BLaER1 (cell line): ENCODE measurements at regions not wholly inside any gene's neighbourhood (a gene's known extent, or its start where the extent isn't known, plus 50 kb on each side); places are given as distances from the start of the nearest gene placed in this dataset.
A peak's percentile ranks its signal among the peaks of the same experiment; 100 is the strongest.

ENCODE experiments used
- H3K27ac ChIP-seq: shearing (Covaris generic); formaldehyde crosslinking; 2 replicates; pipeline ENCODE4 v1.8.1; 2022
- H3K27me3 ChIP-seq: shearing (Covaris generic); formaldehyde crosslinking; 2 replicates; pipeline ENCODE4 v1.8.1; 2022
- H3K36me3 ChIP-seq: shearing (Covaris generic); formaldehyde crosslinking; 2 replicates; pipeline ENCODE4 v1.8.1; 2022
- H3K4me1 ChIP-seq: shearing (Covaris generic); formaldehyde crosslinking; 2 replicates; pipeline ENCODE4 v1.8.1; 2022
- H3K4me2 ChIP-seq: shearing (Covaris generic); formaldehyde crosslinking; 2 replicates; pipeline ENCODE4 v1.8.1; 2022
- H3K4me3 ChIP-seq: shearing (Covaris generic); formaldehyde crosslinking; 2 replicates; pipeline ENCODE4 v1.8.1; 2022
- H3K9ac ChIP-seq: shearing (Covaris generic); formaldehyde crosslinking; 2 replicates; pipeline ENCODE4 v1.8.1; 2022
- H3K9me3 ChIP-seq: shearing (Covaris generic); formaldehyde crosslinking; 2 replicates; pipeline ENCODE4 v1.8.1; 2022
- H4K20me1 ChIP-seq: shearing (Covaris generic); formaldehyde crosslinking; 2 replicates; pipeline ENCODE4 v1.8.1; 2022
- Cebpa-rat ChIP-seq: shearing (Covaris generic); IDR thresholded peaks from 2 replicates; pipeline ENCODE4 v1.8.1; 2022

DNA sequence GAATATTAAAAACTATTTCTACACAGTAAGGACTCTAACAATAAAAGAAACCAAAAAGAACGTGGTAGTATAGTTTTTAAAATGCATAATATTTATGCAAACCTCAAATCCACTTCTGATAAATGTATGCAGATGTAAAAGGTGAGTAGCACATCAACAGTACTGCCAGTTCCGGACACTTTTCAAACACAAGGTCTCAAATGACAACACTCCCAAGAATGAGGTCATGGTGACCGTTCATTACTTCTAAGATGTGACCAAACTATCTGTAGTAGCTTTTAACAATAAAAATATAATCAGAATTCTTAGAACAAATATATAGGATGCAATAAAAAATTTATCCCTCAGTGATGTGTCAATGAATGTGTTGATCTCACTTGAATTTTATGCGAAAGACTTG, 238.7 kb upstream of the NREP start:
- H3K27me3 ChIP-seq, result no peaks in the 10 kb centered on the region
- no peak for TF ChIP-seq Cebpa-rat
- H3K27ac ChIP-seq, result no peak overlapping the region
- H3K36me3 ChIP-seq, result no peaks in the 10 kb centered on the region
- H3K4me3 ChIP-seq, result no peak overlapping the region
- H3K9me3 ChIP-seq, result peaks cover 9% of the 10 kb centered on the region; the same call in 1 of the 2 replicates
- H3K9ac ChIP-seq, result no peak overlapping the region
- H4K20me1 ChIP-seq, result no peaks in the 10 kb centered on the region
- H3K4me2 ChIP-seq, result no peak overlapping the region
- H3K4me1 ChIP-seq, result no peaks in the 10 kb centered on the region

DNA sequence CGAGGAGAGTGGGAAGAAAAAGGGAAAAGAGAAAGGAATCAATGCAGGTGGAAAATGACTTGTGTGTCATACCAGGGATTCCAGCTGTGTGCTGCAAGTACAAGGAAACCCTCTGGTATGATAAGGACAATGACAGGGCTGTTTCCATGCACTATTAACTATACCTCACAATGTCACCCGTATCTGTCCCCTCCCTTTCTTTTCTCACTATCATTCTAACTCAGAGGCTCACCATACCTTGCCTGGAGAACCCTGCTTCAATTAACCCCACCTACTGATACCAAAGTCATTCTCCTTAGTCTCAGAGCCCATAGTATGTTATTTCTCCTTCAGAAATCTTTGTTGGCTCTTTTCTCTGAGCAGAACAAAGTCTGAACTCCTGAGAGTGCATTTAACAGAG, 236.2 kb upstream of the NREP start:
- no peaks in the 10 kb centered on the region for H3K4me1 ChIP-seq
- peaks cover 9% of the 10 kb centered on the region; the same call in 1 of the 2 replicates for H3K9me3 ChIP-seq

DNA sequence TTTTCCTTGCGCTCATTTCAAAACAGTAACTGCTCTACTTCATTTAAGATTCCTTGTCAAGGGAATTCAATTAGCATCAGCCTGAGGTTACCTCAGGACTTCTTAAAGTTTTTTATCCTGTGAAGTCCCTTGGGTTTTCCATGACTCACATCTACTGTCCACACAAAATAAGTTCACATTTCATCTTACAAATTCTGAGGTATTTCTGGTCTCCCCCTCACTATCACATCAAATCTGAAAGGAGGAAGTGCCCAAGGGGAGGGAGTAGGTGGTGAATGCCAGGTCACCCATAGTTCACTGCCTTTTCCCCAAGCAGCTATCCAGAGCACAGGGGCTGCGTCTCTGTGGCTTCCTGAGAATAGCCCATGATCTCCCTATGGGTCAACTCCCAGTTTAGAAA, 227.1 kb upstream of the NREP start:
- Histone ChIP-seq H3K36me3 (no peaks in the 10 kb centered on the region), H3K9me3 (no peaks in the 10 kb centered on the region), H3K27me3 (no peaks in the 10 kb centered on the region), H3K4me2 (peak overlapping the region; percentile 26), H4K20me1 (no peaks in the 10 kb centered on the region), H3K4me1 (peaks cover 9% of the 10 kb centered on the region), H3K4me3 (no peak overlapping the region), H3K27ac (no peak overlapping the region), H3K9ac (no peak overlapping the region)
- TF ChIP-seq Cebpa-rat, result no peak

More for the DNA sequence above, 236.2 kb upstream of the NREP start:
- no peak overlapping the region for H3K4me2 ChIP-seq
- no peak overlapping the region for H3K9ac ChIP-seq
- no peaks in the 10 kb centered on the region for H4K20me1 ChIP-seq
- H3K4me3 ChIP-seq, result no peak overlapping the region
- no peaks in the 10 kb centered on the region for H3K27me3 ChIP-seq
- H3K36me3 ChIP-seq, result no peaks in the 10 kb centered on the region
- no peak for TF ChIP-seq Cebpa-rat
- no peak overlapping the region for H3K27ac ChIP-seq

DNA sequence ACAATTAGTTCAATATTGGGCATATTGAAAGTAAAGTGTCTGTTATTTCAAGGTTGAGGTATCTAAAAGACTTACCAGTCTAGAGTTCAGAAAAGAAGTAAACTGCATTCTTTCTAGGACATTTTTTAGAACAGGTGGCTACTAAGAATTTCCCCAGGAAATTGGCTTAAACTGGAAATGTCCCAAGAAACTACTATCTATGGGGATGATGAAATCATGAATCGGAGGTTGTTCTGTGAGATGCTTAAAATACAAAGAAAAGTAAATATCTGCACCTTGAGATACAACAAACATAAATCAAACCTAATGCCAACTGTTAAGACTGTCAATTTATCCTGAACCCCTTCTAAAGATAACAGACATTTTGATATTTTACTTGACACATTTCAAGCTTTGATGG, 226.5 kb upstream of the NREP start:
- no peaks in the 10 kb centered on the region for H3K9me3 ChIP-seq
- H3K4me3 ChIP-seq, result no peak overlapping the region
- H3K27me3 ChIP-seq, result no peaks in the 10 kb centered on the region
- H3K27ac ChIP-seq, result no peak overlapping the region
- H3K4me1 ChIP-seq, result peaks cover 9% of the 10 kb centered on the region
- no peaks in the 10 kb centered on the region for H4K20me1 ChIP-seq
- H3K4me2 ChIP-seq, result no peak overlapping the region
- no peaks in the 10 kb centered on the region for H3K36me3 ChIP-seq
- TF ChIP-seq Cebpa-rat, result no peak
- H3K9ac ChIP-seq, result no peak overlapping the region

DNA sequence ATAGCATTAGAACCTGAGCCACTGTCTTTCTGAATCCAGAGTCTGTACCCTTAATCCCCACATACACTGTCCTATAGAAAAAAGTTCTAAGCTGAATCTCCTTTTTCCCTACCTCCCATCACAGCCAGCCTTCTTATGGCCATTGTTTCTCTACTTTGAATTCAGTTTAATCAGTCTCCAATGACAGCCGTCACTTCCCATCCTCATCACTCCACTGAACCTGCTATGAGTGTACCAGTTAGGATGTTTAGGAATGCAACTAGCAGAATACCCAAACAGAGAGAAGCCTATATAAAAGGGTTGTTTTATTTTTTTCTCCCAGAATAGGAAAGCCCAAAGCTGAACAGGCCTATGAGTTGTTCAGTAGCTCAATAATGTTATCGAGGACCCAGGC, 220.4 kb upstream of the NREP start:
- no peak overlapping the region for H3K27ac ChIP-seq
- TF ChIP-seq Cebpa-rat, result no peak
- H3K4me2 ChIP-seq, result no peak overlapping the region
- H3K4me1 ChIP-seq, result no peaks in the 10 kb centered on the region
- H3K4me3 ChIP-seq, result no peak overlapping the region
- H4K20me1 ChIP-seq, result no peaks in the 10 kb centered on the region
- H3K9me3 ChIP-seq, result no peaks in the 10 kb centered on the region
- H3K36me3 ChIP-seq, result no peaks in the 10 kb centered on the region
- no peaks in the 10 kb centered on the region for H3K27me3 ChIP-seq
- no peak overlapping the region for H3K9ac ChIP-seq

DNA sequence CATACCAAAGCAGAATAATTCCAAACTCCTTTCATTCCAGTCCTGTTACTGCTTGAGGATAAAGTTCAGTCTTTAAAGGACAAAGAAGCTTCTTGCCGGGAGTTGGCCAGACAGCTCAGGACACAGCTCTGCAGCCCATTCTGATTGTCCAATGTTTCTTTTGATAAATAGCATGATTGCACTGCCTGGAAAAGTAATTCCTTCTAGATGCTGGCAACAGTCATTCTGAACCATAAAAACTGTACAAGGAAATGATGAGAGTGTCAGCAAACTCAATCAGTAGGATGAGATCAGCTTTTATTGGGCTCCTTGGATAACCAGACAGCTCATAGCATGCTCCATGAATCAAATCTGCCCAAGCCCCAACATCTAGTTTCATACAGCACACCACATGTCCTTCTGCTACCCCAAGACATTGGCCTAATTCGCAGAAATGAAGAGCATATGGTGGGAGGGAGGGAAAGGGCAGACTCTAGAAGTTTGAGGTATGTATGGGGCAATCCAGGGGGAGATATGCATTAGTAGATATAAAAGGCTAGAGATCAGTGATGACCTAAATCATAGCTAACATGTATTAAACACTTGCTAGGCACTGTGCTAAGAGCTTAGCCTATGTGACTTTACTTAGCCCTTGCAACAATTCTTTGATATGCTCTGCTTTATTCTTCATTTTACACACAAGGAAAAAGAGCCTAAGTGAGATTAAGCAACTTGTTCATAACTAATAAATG, 219.9 kb upstream of the NREP start:
- TF ChIP-seq Cebpa-rat, result no peak

DNA sequence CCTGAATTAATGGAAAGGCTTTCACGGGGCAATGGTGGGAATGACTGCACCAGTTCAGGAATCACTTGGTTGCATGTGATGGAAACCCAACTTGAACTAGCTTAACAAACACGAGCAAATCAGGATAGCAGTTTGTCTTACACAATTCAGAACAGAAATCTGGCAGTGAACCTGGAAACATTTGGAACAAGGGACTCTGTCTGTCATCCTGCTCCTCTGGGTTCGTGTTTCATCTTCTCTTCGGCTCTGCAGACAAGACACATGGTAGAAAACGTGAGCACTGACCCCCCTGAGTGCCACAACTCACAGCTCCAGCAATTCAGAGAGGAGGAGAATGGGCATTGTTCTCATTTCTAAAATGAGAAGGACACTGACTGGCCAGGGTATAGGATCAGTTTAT, 218.1 kb upstream of the NREP start:
- H3K27ac ChIP-seq, result no peak overlapping the region
- no peaks in the 10 kb centered on the region for H3K36me3 ChIP-seq
- TF ChIP-seq Cebpa-rat, result no peak
- no peaks in the 10 kb centered on the region for H3K27me3 ChIP-seq
- H3K9ac ChIP-seq, result no peak overlapping the region
- H4K20me1 ChIP-seq, result no peaks in the 10 kb centered on the region
- no peak overlapping the region for H3K4me3 ChIP-seq
- 0 out of 2 replicates have a peak, but pooled peaks cover 6% of the 10 kb centered on the region for H3K4me1 ChIP-seq
- no peaks in the 10 kb centered on the region for H3K9me3 ChIP-seq
- H3K4me2 ChIP-seq, result no peak overlapping the region

More for the DNA sequence above, 219.9 kb upstream of the NREP start:
- no peak overlapping the region for H3K27ac ChIP-seq
- H3K27me3 ChIP-seq, result no peaks in the 10 kb centered on the region
- H3K9ac ChIP-seq, result no peak overlapping the region
- H3K4me2 ChIP-seq, result no peak overlapping the region
- H3K9me3 ChIP-seq, result no peaks in the 10 kb centered on the region
- no peaks in the 10 kb centered on the region for H3K36me3 ChIP-seq
- no peak overlapping the region for H3K4me3 ChIP-seq
- no peaks in the 10 kb centered on the region for H4K20me1 ChIP-seq
- 0 out of 2 replicates have a peak, but pooled peaks cover 3% of the 10 kb centered on the region for H3K4me1 ChIP-seq

DNA sequence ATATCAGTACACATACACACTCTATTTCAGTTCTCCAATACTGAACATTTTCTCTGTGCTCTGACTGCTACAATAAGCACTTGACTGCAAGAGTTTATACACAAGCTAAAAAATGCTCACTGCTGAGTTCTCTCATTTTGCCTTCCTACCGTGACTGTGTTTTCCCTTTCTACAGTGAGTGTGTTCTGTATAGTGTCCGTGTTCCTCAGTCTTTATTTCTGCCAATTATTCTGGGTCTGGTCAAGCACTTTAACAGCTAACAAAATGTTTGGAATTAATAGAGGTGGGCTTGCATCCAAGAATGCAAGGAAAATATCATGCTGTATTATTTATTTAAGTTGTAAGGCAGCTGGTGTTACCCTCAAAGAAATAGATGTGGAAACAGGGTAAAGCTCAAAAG, 217.0 kb upstream of the NREP start:
- Histone ChIP-seq H3K4me3 (no peak overlapping the region), H3K4me1 (0 out of 2 replicates have a peak, but pooled peaks cover 6% of the 10 kb centered on the region), H4K20me1 (no peaks in the 10 kb centered on the region), H3K9ac (no peak overlapping the region), H3K27ac (no peak overlapping the region), H3K27me3 (no peaks in the 10 kb centered on the region), H3K9me3 (no peaks in the 10 kb centered on the region), H3K36me3 (no peaks in the 10 kb centered on the region), H3K4me2 (no peak overlapping the region)
- TF ChIP-seq Cebpa-rat, result no peak

DNA sequence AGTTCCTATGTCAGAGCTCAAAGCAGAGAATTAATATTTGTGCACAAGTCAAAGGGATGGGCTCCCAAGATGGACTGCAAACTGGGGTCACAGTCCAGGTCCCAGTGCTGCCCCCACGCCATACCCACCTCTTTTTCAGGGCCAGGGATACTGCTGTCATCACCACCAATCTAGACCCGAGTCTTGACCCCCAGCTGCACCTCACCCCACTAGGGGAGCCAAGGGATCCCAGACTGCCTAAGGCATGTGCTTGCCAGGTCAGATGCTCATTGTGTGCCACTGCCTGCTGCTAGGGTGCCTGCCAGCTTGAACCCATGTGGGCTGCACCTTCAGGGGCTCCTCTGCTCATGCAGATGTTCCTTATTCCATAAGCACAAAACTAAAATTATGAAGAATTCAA, 215.6 kb upstream of the NREP start:
- Histone ChIP-seq H3K4me3 (no peak overlapping the region), H3K9me3 (no peaks in the 10 kb centered on the region), H4K20me1 (no peaks in the 10 kb centered on the region), H3K4me2 (no peak overlapping the region), H3K4me1 (0 out of 2 replicates have a peak, but pooled peaks cover 6% of the 10 kb centered on the region), H3K27ac (no peak overlapping the region), H3K9ac (no peak overlapping the region), H3K27me3 (no peaks in the 10 kb centered on the region), H3K36me3 (no peaks in the 10 kb centered on the region)
- no peak for TF ChIP-seq Cebpa-rat

DNA sequence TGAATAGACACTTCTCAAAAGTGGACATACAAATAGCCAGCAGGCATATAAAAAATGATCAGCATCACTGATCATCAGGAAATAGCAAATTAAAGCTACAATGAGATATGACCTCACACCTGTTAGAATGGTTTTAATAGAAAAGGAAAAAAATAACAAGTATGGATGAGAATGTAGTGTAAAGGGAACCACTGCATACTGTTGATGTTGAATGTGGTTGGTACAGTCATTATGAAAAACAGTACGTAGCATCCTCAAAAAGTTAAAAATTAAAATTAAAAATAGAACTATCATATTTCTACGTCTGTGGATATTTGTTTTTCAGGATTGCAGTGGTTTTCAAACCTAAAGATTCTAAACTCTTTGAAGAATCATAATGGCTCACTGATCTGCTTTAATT, 215.1 kb upstream of the NREP start:
- no peak overlapping the region for H3K4me3 ChIP-seq
- no peak overlapping the region for H3K27ac ChIP-seq
- H3K9me3 ChIP-seq, result no peaks in the 10 kb centered on the region
- no peak overlapping the region for H3K9ac ChIP-seq
- H4K20me1 ChIP-seq, result no peaks in the 10 kb centered on the region
- no peak overlapping the region for H3K4me2 ChIP-seq
- H3K36me3 ChIP-seq, result no peaks in the 10 kb centered on the region
- 0 out of 2 replicates have a peak, but pooled peaks cover 6% of the 10 kb centered on the region for H3K4me1 ChIP-seq
- TF ChIP-seq Cebpa-rat, result no peak
- no peaks in the 10 kb centered on the region for H3K27me3 ChIP-seq

DNA sequence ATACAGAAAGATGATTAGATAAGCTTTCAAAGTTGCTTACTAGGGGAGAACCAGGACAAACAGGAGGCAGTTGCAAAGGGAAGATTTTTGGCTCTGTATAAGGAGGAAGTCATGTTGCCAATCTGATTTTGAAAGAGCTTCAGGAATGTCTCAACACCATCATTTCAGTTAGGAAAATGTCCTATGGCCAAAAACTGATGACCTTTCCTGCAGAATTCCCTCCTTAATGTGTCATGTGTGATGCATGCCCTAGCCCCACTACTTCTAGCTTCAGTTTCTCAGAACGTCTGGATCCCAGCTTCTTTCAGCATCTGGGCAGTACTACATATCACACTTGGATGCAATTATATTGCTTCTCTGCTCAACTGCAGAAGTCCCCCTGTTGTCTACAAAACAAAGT, 211.5 kb upstream of the NREP start:
- H3K36me3 ChIP-seq, result no peaks in the 10 kb centered on the region
- no peak overlapping the region for H3K27ac ChIP-seq
- H3K9ac ChIP-seq, result no peak overlapping the region
- H3K4me3 ChIP-seq, result no peak overlapping the region
- no peaks in the 10 kb centered on the region for H4K20me1 ChIP-seq
- H3K4me2 ChIP-seq, result no peak overlapping the region
- peaks cover 10% of the 10 kb centered on the region for H3K9me3 ChIP-seq
- H3K4me1 ChIP-seq, result 0 out of 2 replicates have a peak, but pooled peaks cover 6% of the 10 kb centered on the region
- no peaks in the 10 kb centered on the region for H3K27me3 ChIP-seq
- TF ChIP-seq Cebpa-rat, result no peak
